Renal cortical epithelial cell (primary cell): ENCODE measurements at regions not wholly inside any gene's neighbourhood (a gene's known extent, or its start where the extent isn't known, plus 50 kb on each side); places are given as distances from the start of the nearest gene placed in this dataset.
"Not testable (repeated sequence)": the region's sequence is repeated elsewhere in the genome, so short reads cannot be mapped to it uniquely, and the experiment has no call there.

Experiments
- DNase-seq: peaks from one replicate; pipeline ENCODE4 v3.0.0-alpha.2; 2011; ENCODE audit warnings: low read depth

GRCh38 chr14:53295372-53295771 is 142.2 kb upstream of the DDHD1 start:
- no peak for DNase-seq

- no peak for DNase-seq
These were observed 133.2 kb upstream of the DDHD1 start for GRCh38 chr14:53286301-53286700.

GRCh38 chr14:53285821-53286220 is 132.7 kb upstream of the DDHD1 start:
- DNase-seq: no peak

GRCh38 chr14:53285064-53285463 is 131.9 kb upstream of the DDHD1 start:
- no peak for DNase-seq

GRCh38 chr14:53278602-53279506 is 125.7 kb upstream of the DDHD1 start:
- no peak for DNase-seq

- peak; percentile 6 for DNase-seq
These were observed 120.5 kb upstream of the DDHD1 start for GRCh38 chr14:53273671-53274072.

GRCh38 chr14:53265025-53265424 is 111.9 kb upstream of the DDHD1 start:
- DNase-seq: no peak

- no peak for DNase-seq
These were observed 107.8 kb upstream of the DDHD1 start for GRCh38 chr14:53260928-53261327.

- no peak for DNase-seq
These were observed 107.2 kb upstream of the DDHD1 start for GRCh38 chr14:53260286-53260685.

- no peak for DNase-seq
These were observed 99.0 kb upstream of the DDHD1 start for GRCh38 chr14:53252141-53252540.

GRCh38 chr14:53249059-53249458 is 95.9 kb upstream of the DDHD1 start:
- DNase-seq: peak; percentile 36

- DNase-seq: no peak
These were observed 94.7 kb upstream of the DDHD1 start for GRCh38 chr14:53247596-53248370.

GRCh38 chr14:53242898-53243297 is 89.8 kb upstream of the DDHD1 start:
- not testable (repeated sequence) for DNase-seq

- DNase-seq: no peak
These were observed 84.4 kb upstream of the DDHD1 start for GRCh38 chr14:53237488-53237887.

GRCh38 chr14:53236708-53237107 is 83.6 kb upstream of the DDHD1 start:
- no peak for DNase-seq

- no peak for DNase-seq
These were observed 78.0 kb upstream of the DDHD1 start for GRCh38 chr14:53231171-53231570.

- no peak for DNase-seq
These were observed 75.8 kb upstream of the DDHD1 start for GRCh38 chr14:53228966-53229365.

- no peak for DNase-seq
These were observed 74.1 kb upstream of the DDHD1 start for GRCh38 chr14:53227154-53227718.

- DNase-seq: no peak
These were observed 73.4 kb upstream of the DDHD1 start for GRCh38 chr14:53226553-53226952.

- DNase-seq: no peak
These were observed 67.8 kb upstream of the DDHD1 start for GRCh38 chr14:53220914-53221313.

GRCh38 chr14:53218161-53218560 is 65.0 kb upstream of the DDHD1 start:
- no peak for DNase-seq

GRCh38 chr14:53217316-53217994 is 64.3 kb upstream of the DDHD1 start:
- DNase-seq: peak; percentile 32
